ENCODE measurements at regions not wholly inside any gene's neighbourhood (a gene's known extent, or its start where the extent isn't known, plus 50 kb on each side); places are given as distances from the start of the nearest gene placed in this dataset.

- ChIA-PET CTCF (interaction anchor here (0.9 kb wide), 1 partner anchor 76 kb away, joined by 3 read pairs; no protein-coding TSS in a partner anchor), POLR2A (no interaction called here)
- H3K4me2 ChIP-seq: no peak overlapping the region
- no peak overlapping the region for H3K27ac ChIP-seq
- H3K4me3 ChIP-seq: no peak overlapping the region
- H3K9me3 ChIP-seq: no peaks in the 10 kb centered on the region
- no peak for ATAC-seq
- DNase-seq (ENCODE audit: low read depth in 1 of 2, low spot score in 1 of 2): no peak
- no peak for TF ChIP-seq CBX8 (IDR thresholded peaks at IDR 0.05)
- TF ChIP-seq HES2 (IDR thresholded peaks at IDR 0.05): no peak
- no peak for FAIRE-seq
- H3K4me1 ChIP-seq: no peaks in the 10 kb centered on the region
- WGBS (ENCODE audit: missing lambda C conversion rate): 95% methylated on average over 4 of the region's 4 CpGs
Measured at GRCh38 chr14:65335411-65335947, 77.1 kb upstream of the FUT8 start.

- no peaks in the 10 kb centered on the region for H3K4me1 ChIP-seq
- H3K9me3 ChIP-seq: no peaks in the 10 kb centered on the region
- DNase-seq (ENCODE audit: low read depth in 1 of 2, low spot score in 1 of 2) (no peak), ATAC-seq (no peak), FAIRE-seq (no peak)
- POLR2A ChIA-PET: no interaction called here
- WGBS (ENCODE audit: missing lambda C conversion rate): 75% methylated on average over 2 of the region's 2 CpGs
- no peak overlapping the region for H3K4me3 ChIP-seq
- no peak overlapping the region for H3K4me2 ChIP-seq
- H3K27ac ChIP-seq: no peak overlapping the region
- no peak for TF ChIP-seq HEYL (CRISPR knock-in tag; IDR thresholded peaks at IDR 0.05)
- TF ChIP-seq CHD2 (IDR thresholded peaks at IDR 0.05; ENCODE audit: low read length, partially characterized antibody): no peak
- TF ChIP-seq HOXB13 (CRISPR knock-in tag; IDR thresholded peaks at IDR 0.05; ENCODE audit: low read depth): no peak
- TF ChIP-seq MAX (IDR thresholded peaks at IDR 0.05): no peak
- no peak for TF ChIP-seq TFCP2L1 (CRISPR knock-in tag; IDR thresholded peaks at IDR 0.05)
- TF ChIP-seq GATA3 (IDR thresholded peaks at IDR 0.05; ENCODE audit: borderline replicate concordance): no peak
- no peak for TF ChIP-seq KDM5A (IDR thresholded peaks at IDR 0.05)
- TF ChIP-seq KDM1A (IDR thresholded peaks at IDR 0.05; ENCODE audit: low read depth): no peak
- no peak for TF ChIP-seq BCL3 (IDR thresholded peaks at IDR 0.05)
- TF ChIP-seq ZSCAN20 (CRISPR knock-in tag; IDR thresholded peaks at IDR 0.05): no peak
- TF ChIP-seq PHF8 (IDR thresholded peaks at IDR 0.05; ENCODE audit: borderline replicate concordance, low read depth): no peak
- TF ChIP-seq REST (IDR thresholded peaks at IDR 0.05): no peak
- CTCF ChIA-PET: no interaction called here
Measured at GRCh38 chr14:65336191-65336591, 76.3 kb upstream of the FUT8 start.

GRCh38 chr14:65339866-65340265 is 72.7 kb upstream of the FUT8 start:
- H3K4me2 ChIP-seq: no peak overlapping the region
- H3K27ac ChIP-seq: no peak overlapping the region
- ATAC-seq (no peak), FAIRE-seq (no peak), DNase-seq (ENCODE audit: low read depth in 1 of 2, low spot score in 1 of 2) (no peak)
- ChIA-PET POLR2A (no interaction called here), CTCF (no interaction called here)
- no peak overlapping the region for H3K4me3 ChIP-seq
- WGBS (ENCODE audit: missing lambda C conversion rate): 80% methylated on average over 4 of the region's 4 CpGs
- no peaks in the 10 kb centered on the region for H3K4me1 ChIP-seq
- no peaks in the 10 kb centered on the region for H3K9me3 ChIP-seq
- TF ChIP-seq KDM1A (IDR thresholded peaks at IDR 0.05; ENCODE audit: low read depth) (no peak), E2F6 (IDR thresholded peaks at IDR 0.05; ENCODE audit: borderline replicate concordance, low read depth) (no peak), RNF2 (IDR thresholded peaks at IDR 0.05; ENCODE audit: borderline replicate concordance, low read depth) (no peak), REST (IDR thresholded peaks at IDR 0.05) (no peak), ZC3H11A (IDR thresholded peaks at IDR 0.05) (no peak), ZSCAN20 (CRISPR knock-in tag; IDR thresholded peaks at IDR 0.05) (no peak), MYC (IDR thresholded peaks at IDR 0.05; ENCODE audit: borderline replicate concordance, low read length) (no peak), RAD21 (conservative IDR thresholded peaks at IDR 0.05 in 1 of 2, IDR thresholded peaks at IDR 0.05 in 1 of 2) (no peak), EHMT2 (IDR thresholded peaks at IDR 0.05; ENCODE audit: low read depth) (no peak), RFX5 (IDR thresholded peaks at IDR 0.05) (no peak), RARB (CRISPR knock-in tag; IDR thresholded peaks at IDR 0.05) (no peak), HES2 (IDR thresholded peaks at IDR 0.05) (no peak), FOXS1 (CRISPR knock-in tag; IDR thresholded peaks at IDR 0.05) (no peak), PHF8 (IDR thresholded peaks at IDR 0.05; ENCODE audit: borderline replicate concordance, low read depth) (no peak), CBX2 (IDR thresholded peaks at IDR 0.05; ENCODE audit: borderline replicate concordance, low read depth) (no peak)

Data from A549 (cell line).